ENCODE measurements at regions not wholly inside any gene's neighbourhood (a gene's known extent, or its start where the extent isn't known, plus 50 kb on each side); places are given as distances from the start of the nearest gene placed in this dataset.

- TF ChIP-seq CTCF (conservative IDR thresholded peaks at IDR 0.05; ENCODE audit: low read depth) = no peak
Observed at GRCh38 chr5:81906086-81906485, 65.7 kb upstream of the ATG10 start.

GRCh38 chr5:81904861-81905260 is 67.0 kb upstream of the ATG10 start:
- no peak overlapping the region for H3K27ac ChIP-seq
- TF ChIP-seq CTCF (conservative IDR thresholded peaks at IDR 0.05; ENCODE audit: low read depth) = no peak
- no peak for DNase-seq (ENCODE audit: low spot score)
- CTCF ChIA-PET = interaction anchor here (0.7 kb wide), 2 partner anchors 21 to 260 kb away, joined by 3 to 6 read pairs; no protein-coding TSS in a partner anchor
- POLR2A ChIA-PET (ENCODE audit: low non-redundant PET) = no interaction called here

More at GRCh38 chr5:81906086-81906485, 65.7 kb upstream of the ATG10 start:
- DNase-seq (ENCODE audit: low spot score) = no peak
- POLR2A ChIA-PET (ENCODE audit: low non-redundant PET) = no interaction called here
- CTCF ChIA-PET = interaction anchor here (1.0 kb wide), 1 partner anchor 10 kb away, joined by 4 read pairs; no protein-coding TSS in a partner anchor
- no peak overlapping the region for H3K27ac ChIP-seq

- ChIA-PET POLR2A (ENCODE audit: low non-redundant PET) (no interaction called here), CTCF (no interaction called here)
- DNase-seq (ENCODE audit: low spot score) = no peak
- no peak for TF ChIP-seq CTCF (conservative IDR thresholded peaks at IDR 0.05; ENCODE audit: low read depth)
- H3K27ac ChIP-seq = no peak overlapping the region
Observed at GRCh38 chr5:81904166-81904565, 67.7 kb upstream of the ATG10 start.

GRCh38 chr5:81901586-81901985 is 70.2 kb upstream of the ATG10 start:
- ChIA-PET CTCF (no interaction called here), POLR2A (ENCODE audit: low non-redundant PET) (no interaction called here)
- no peak for TF ChIP-seq CTCF (conservative IDR thresholded peaks at IDR 0.05; ENCODE audit: low read depth)
- no peak for DNase-seq (ENCODE audit: low spot score)
- H3K27ac ChIP-seq = no peak overlapping the region

- TF ChIP-seq CTCF (conservative IDR thresholded peaks at IDR 0.05; ENCODE audit: low read depth) = no peak
- no peak for DNase-seq (ENCODE audit: low spot score)
- CTCF ChIA-PET = no interaction called here
- POLR2A ChIA-PET (ENCODE audit: low non-redundant PET) = no interaction called here
- no peak overlapping the region for H3K27ac ChIP-seq
Observed at GRCh38 chr5:81899123-81899522, 72.7 kb upstream of the ATG10 start.

GRCh38 chr5:81898403-81898802 is 73.4 kb upstream of the ATG10 start:
- ChIA-PET POLR2A (ENCODE audit: low non-redundant PET) (no interaction called here), CTCF (no interaction called here)
- no peak for DNase-seq (ENCODE audit: low spot score)

More at GRCh38 chr5:81898403-81898802, 73.4 kb upstream of the ATG10 start:
- H3K27ac ChIP-seq = no peak overlapping the region
- no peak for TF ChIP-seq CTCF (conservative IDR thresholded peaks at IDR 0.05; ENCODE audit: low read depth)
